DND-41 (cell line): ENCODE measurements at regions not wholly inside any gene's neighbourhood (a gene's known extent, or its start where the extent isn't known, plus 50 kb on each side); places are given as distances from the start of the nearest gene placed in this dataset.

Source experiments
- ATAC-seq: fragments of 200-7000 bp; cut with Tn5 transposase; 3 replicates; pipeline ENCODE4 v1.9.1; 2021; ENCODE audit warnings: low read depth; ENCODE audit not compliant: insufficient read depth
- DNase-seq: peaks from one replicate; pipeline ENCODE4 v3.0.0-alpha.2; 2020
- H2AFZ ChIP-seq: 2 replicates; pipeline ENCODE4 v1.6.0; 2012; ENCODE audit warnings: low read depth, low read length
- H3K27ac ChIP-seq: 2 replicates; pipeline ENCODE4 v1.5.1; 2012; ENCODE audit warnings: low read length, inconsistent platforms
- H3K27me3 ChIP-seq: fragments of 200-600 bp; sonication (generic); 2 replicates; pipeline ENCODE4 v1.6.0; 2012; ENCODE audit warnings: low read length, mild to moderate bottlenecking, inconsistent platforms; ENCODE audit not compliant: insufficient read depth, poor library complexity
- H3K36me3 ChIP-seq: 2 replicates; pipeline ENCODE4 v1.5.1; 2012; ENCODE audit warnings: low read length, inconsistent platforms; ENCODE audit not compliant: insufficient read depth
- H3K4me1 ChIP-seq: 2 replicates; pipeline ENCODE4 v1.5.1; 2012; ENCODE audit warnings: mild to moderate bottlenecking, low read length; ENCODE audit not compliant: insufficient read depth
- H3K4me2 ChIP-seq: 2 replicates; pipeline ENCODE4 v1.6.0; 2012; ENCODE audit warnings: mild to moderate bottlenecking, moderate library complexity, low read length, inconsistent platforms; ENCODE audit not compliant: insufficient read depth
- H3K4me3 ChIP-seq, 2 experiments: fragments of 200-600 bp in 1 of 2; shearing (Covaris generic) in 1 of 2; 2 replicates each; pipeline ENCODE4 v1.5.1; 2012 to 2016; ENCODE audit warnings: inconsistent platforms in 2 of 2, low read length in 2 of 2, mild to moderate bottlenecking in 2 of 2, low read depth in 1 of 2, moderate library complexity in 1 of 2
- H3K79me2 ChIP-seq: 2 replicates; pipeline ENCODE4 v1.6.0; 2012; ENCODE audit warnings: low read length, inconsistent platforms; ENCODE audit not compliant: insufficient read depth
- H3K9ac ChIP-seq: 2 replicates; pipeline ENCODE4 v1.6.0; 2012; ENCODE audit warnings: low read depth, mild to moderate bottlenecking, inconsistent platforms, low read length, moderate library complexity
- H3K9me3 ChIP-seq: 2 replicates; pipeline ENCODE4 v1.5.1; 2012; ENCODE audit warnings: low read length, moderate library complexity, mild to moderate bottlenecking, inconsistent platforms; ENCODE audit not compliant: insufficient read depth, severe bottlenecking
- H4K20me1 ChIP-seq: 2 replicates; pipeline ENCODE4 v1.6.0; 2012; ENCODE audit warnings: low read length; ENCODE audit not compliant: insufficient read depth
- CTCF ChIP-seq: IDR thresholded peaks from 2 replicates; pipeline ENCODE4 v1.5.1; 2012; ENCODE audit warnings: borderline replicate concordance, low read length, moderate library complexity, mild to moderate bottlenecking; ENCODE audit not compliant: poor library complexity, severe bottlenecking; ENCODE audit errors: extremely low read depth
- EZH2 ChIP-seq: IDR thresholded peaks from 3 replicates; pipeline ENCODE4 v1.6.1; 2012; ENCODE audit warnings: borderline replicate concordance, low read depth, mild to moderate bottlenecking, moderate library complexity, low read length, inconsistent platforms; ENCODE audit not compliant: severe bottlenecking

GRCh38 chr20:57840066-57840465 lies 130.3 kb upstream of the PMEPA1 start:
- H3K36me3 ChIP-seq: no peaks in the 10 kb centered on the region
- H3K9me3 ChIP-seq: no peaks in the 10 kb centered on the region
- no peak for DNase-seq
- no peak for ATAC-seq
- no peak overlapping the region for H3K4me2 ChIP-seq
- no peak overlapping the region for H3K27ac ChIP-seq
- no peak overlapping the region for H2AFZ ChIP-seq
- TF ChIP-seq CTCF (no peak), EZH2 (no peak)
- H3K9ac ChIP-seq: no peak overlapping the region
- peaks cover 32% of the 10 kb centered on the region for H3K27me3 ChIP-seq
- H3K4me3 ChIP-seq: no peak overlapping the region
- H4K20me1 ChIP-seq: peaks cover 11% of the 10 kb centered on the region; the same call in 1 of the 2 replicates
- H3K79me2 ChIP-seq: no peaks in the 10 kb centered on the region
- no peaks in the 10 kb centered on the region for H3K4me1 ChIP-seq

GRCh38 chr20:57838670-57839151 lies 128.9 kb upstream of the PMEPA1 start:
- Histone ChIP-seq H3K9me3 (no peaks in the 10 kb centered on the region), H4K20me1 (peaks cover 11% of the 10 kb centered on the region; the same call in 1 of the 2 replicates), H3K4me3 (no peak overlapping the region), H3K27ac (no peak overlapping the region), H2AFZ (no peak overlapping the region), H3K27me3 (peaks cover 20% of the 10 kb centered on the region), H3K36me3 (no peaks in the 10 kb centered on the region), H3K4me1 (no peaks in the 10 kb centered on the region), H3K9ac (no peak overlapping the region), H3K4me2 (no peak overlapping the region), H3K79me2 (no peaks in the 10 kb centered on the region)
- ATAC-seq (peak; percentile 71), DNase-seq (peak; percentile 77)
- TF ChIP-seq EZH2 (no peak), CTCF (no peak)

- Histone ChIP-seq H3K27ac (no peak overlapping the region), H3K79me2 (no peaks in the 10 kb centered on the region), H3K4me2 (no peak overlapping the region), H3K9ac (no peak overlapping the region), H4K20me1 (peaks cover 11% of the 10 kb centered on the region; the same call in 1 of the 2 replicates), H3K4me1 (no peaks in the 10 kb centered on the region), H3K4me3 (no peak overlapping the region), H3K9me3 (no peaks in the 10 kb centered on the region), H3K36me3 (no peaks in the 10 kb centered on the region), H2AFZ (no peak overlapping the region), H3K27me3 (peaks cover 14% of the 10 kb centered on the region)
- DNase-seq (no peak), ATAC-seq (no peak)
- TF ChIP-seq EZH2: no peak
Measured at GRCh38 chr20:57837208-57838035, 127.6 kb upstream of the PMEPA1 start.
